HG03558 (cell line): ENCODE measurements at regions not wholly inside any gene's neighbourhood (a gene's known extent, or its start where the extent isn't known, plus 50 kb on each side); places are given as distances from the start of the nearest gene placed in this dataset.

Experiments used
- ATAC-seq: cut with Tn5 transposase; IDR thresholded peaks from one replicate; pipeline ENCODE4 v1.9.1; 2021; ENCODE audit warnings: moderate number of reproducible peaks; ENCODE audit not compliant: unreplicated experiment; ENCODE audit errors: extremely low read depth

- ATAC-seq: no peak
Observed at GRCh38 chr7:13839063-13839462, 150.4 kb downstream of the ETV1 start.
